ENCODE measurements at regions not wholly inside any gene's neighbourhood (a gene's known extent, or its start where the extent isn't known, plus 50 kb on each side); places are given as distances from the start of the nearest gene placed in this dataset.

DNA sequence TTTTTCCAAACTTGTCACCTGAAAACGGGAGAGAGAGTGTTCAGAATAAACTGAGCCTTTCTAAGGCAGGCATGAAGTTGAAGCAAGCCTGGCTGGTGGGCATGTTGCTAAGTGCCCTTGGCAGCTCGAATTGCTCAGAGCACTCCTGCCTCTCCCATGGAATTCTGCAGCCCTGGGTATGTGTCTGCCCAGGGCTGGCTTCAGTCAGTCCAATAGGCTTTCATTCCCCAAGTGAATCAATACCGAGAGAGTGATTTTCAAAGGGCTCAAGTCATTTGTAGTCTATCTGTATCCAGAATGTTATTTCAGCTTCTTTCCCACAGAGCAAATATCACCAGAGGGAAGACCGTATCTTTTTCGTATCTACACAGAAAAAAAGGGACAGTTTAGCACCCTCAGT is 415.5 kb upstream of the COBL start:
- DNase-seq: no peak

GRCh38 chr7:51731075-51731474 is 414.5 kb upstream of the COBL start:
- no peak for DNase-seq

- DNase-seq: no peak
Observed at GRCh38 chr7:51727441-51727840, 410.8 kb upstream of the COBL start.

- DNase-seq: no peak
Observed at GRCh38 chr7:51706851-51707250, 390.2 kb upstream of the COBL start.

- no peak for DNase-seq
Observed at GRCh38 chr7:51705701-51706100, 389.1 kb upstream of the COBL start.

- DNase-seq: no peak
Observed at GRCh38 chr7:51702673-51703072, 386.1 kb upstream of the COBL start.

DNA sequence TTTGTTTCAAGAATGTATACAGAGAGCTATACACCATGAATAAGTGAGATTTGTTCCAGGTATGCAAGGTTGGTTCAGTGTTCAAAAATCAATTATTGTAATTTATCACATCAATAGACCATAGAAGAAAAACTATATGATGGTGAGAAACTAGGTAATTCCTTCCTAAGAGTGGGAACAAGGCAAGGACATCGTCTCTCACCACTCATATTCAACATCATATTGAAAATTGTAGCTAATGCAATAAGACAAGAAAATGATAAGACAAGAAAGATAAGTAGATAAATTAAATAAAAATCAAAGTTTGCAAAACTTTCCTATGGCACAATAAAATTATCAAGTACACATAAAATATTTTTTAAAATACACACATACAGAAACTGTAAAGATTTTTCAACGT is 385.3 kb upstream of the COBL start:
- DNase-seq: no peak

GRCh38 chr7:51700593-51701215 is 384.1 kb upstream of the COBL start:
- DNase-seq: no peak

- no peak for DNase-seq
Observed at GRCh38 chr7:51693258-51693657, 376.6 kb upstream of the COBL start.

GRCh38 chr7:51689547-51689946 is 372.9 kb upstream of the COBL start:
- no peak for DNase-seq

- DNase-seq: no peak
Observed at GRCh38 chr7:51685794-51686193, 369.2 kb upstream of the COBL start.

GRCh38 chr7:51680594-51681399 is 364.2 kb upstream of the COBL start:
- no peak for DNase-seq

- DNase-seq: no peak
Observed at GRCh38 chr7:51679358-51679757, 362.7 kb upstream of the COBL start.

DNA sequence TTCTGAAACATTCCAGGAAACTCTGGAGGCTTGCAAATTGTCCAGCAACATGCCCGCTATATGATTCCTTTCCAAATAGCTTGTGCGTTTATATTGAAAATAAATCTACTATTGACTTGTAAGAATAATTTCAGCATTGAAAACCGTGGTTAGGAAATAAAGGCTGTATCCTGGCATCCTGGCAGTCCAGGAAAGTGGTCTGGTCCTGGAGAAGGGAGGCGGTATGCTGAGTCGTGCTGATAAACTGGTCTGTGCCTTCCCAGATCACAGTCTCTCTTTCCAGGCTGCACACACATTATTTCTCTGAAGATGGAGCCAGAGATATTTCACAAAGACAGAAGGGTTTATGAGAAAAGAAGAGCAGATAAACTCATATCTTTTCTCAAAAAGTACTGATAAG is 350.1 kb upstream of the COBL start:
- no peak for DNase-seq

DNA sequence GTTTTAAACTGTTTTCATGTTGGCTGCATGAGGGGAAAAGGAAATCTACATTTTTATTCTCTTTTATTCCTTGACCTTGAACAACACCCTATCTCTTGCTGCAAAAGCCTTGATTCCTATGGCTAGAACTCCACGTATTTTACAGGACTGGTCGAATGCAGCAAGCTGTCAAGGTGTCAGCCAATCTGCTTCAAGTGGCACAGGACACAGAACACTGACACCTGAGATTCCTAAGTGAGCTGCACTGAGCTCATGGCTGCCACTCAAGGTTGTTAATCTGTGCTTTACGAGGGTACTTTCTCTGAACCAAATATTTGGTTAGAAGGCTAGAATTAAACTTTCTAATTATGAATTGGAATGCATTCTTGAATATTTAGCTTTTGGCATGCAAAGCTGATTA is 349.7 kb upstream of the COBL start:
- DNase-seq: no peak

- no peak for DNase-seq
Observed at GRCh38 chr7:51665045-51665780, 348.6 kb upstream of the COBL start.

DNA sequence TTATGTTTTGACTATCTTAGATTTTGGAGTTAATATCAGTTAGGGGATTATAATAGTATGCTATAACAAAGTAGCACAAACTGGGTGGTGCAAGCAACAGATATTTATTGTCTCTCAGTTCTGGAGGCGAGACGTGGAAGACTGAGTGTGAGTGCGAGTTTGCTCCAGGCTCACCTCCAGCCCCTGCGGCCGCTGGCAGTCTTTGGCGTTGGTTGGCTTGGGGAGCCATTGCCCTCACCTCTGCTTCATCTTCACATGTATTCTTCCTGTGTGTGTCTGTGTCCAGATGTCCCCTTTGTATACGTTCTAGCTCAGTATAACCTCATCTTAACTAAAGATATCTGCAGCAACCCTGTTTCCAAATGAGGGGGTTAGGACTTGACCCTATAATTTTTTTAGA is 343.9 kb upstream of the COBL start:
- DNase-seq: no peak

DNA sequence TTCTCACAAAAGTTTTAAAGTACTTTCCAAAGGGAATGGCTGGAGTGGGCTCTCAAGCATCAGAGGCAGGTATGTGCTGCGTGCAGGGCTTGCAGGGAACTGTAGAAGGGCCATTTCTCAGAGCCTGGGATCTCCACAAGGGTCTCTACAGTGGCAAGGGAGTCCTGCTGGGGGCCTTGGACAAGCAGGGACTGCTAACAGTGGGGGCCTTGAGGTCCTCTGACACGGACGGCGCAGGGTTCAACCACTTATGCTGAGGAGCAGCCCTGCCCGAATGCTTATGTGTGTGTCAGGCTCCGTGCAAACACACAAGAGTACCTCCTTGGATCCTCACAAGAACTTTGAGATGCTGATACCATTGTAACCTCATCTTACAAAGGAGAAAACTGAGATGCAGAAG is 342.1 kb upstream of the COBL start:
- no peak for DNase-seq

DNA sequence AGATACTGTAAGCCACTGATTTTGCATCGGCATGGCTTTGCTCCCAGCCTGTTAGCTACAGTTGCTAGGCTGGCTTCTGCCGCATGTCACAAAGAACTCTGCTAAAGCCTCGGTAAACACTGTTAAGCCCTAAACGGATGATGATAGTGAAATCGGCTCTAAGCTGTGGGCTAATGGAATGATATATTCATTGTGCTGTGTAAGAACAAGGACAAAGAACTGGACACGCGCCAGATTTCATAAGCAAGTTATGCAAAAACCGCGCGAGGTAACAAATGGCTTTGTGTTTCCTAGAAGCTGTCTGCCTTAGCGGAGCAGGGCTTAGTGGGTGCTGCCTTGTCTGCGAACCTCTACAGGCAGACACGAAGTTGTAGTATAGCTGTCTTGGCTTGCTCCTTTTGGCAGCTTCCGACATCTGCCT is 331.3 kb upstream of the COBL start:
- DNase-seq: no peak

DNA sequence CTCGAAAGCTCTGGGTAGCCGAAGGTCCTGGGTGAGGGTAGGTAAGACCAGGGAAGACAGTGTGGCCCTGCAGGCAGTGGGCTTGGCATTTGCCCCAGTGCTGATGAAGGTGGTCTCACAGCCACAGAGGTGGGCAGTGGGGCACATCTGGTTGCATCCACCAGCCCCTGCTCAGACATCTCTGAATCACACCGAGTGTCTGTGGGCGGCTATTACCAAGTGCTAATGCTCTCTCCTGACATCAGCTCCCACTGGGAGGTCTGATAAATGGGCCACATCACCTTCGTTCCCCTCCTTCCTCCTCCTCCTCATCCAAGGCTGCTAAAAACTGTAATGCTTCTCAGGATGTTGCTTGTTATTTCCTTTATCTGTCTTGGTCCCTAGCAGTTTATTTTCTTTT is 330.9 kb upstream of the COBL start:
- DNase-seq: no peak

GRCh38 chr7:51645702-51646298 is 329.2 kb upstream of the COBL start:
- DNase-seq: no peak

- no peak for DNase-seq
Observed at GRCh38 chr7:51645255-51645654, 328.6 kb upstream of the COBL start.

GRCh38 chr7:51644216-51644615 is 327.6 kb upstream of the COBL start:
- DNase-seq: no peak

DNA sequence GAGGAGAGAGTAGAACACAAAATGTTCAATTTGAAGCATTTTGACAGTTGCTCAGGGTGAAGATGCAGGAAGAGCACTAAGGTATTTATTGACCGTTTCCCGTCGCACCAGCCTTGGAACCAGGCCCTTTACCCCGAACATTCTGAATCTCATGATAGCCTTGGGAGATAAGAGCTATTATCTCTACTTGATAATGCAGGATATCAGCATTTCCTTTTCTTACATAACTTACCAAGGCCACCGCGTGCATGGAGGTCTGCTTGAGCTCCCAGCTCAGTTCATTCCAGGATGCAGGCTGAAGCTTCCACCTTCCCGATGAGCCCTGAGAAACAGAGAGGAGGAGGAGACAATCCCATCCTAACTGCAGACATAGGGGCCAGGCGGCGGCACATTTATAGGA is 324.2 kb upstream of the COBL start:
- DNase-seq: no peak
